NCI-H1436 (cell line): ENCODE measurements at regions not wholly inside any gene's neighbourhood (a gene's known extent, or its start where the extent isn't known, plus 50 kb on each side); places are given as distances from the start of the nearest gene placed in this dataset.
"Not testable (repeated sequence)": the region's sequence is repeated elsewhere in the genome, so short reads cannot be mapped to it uniquely, and the experiment has no call there.

Source experiments
- DNase-seq: peaks from one replicate; lab custom pipeline; 2025; lab: John Stamatoyannopoulos, UW

DNA sequence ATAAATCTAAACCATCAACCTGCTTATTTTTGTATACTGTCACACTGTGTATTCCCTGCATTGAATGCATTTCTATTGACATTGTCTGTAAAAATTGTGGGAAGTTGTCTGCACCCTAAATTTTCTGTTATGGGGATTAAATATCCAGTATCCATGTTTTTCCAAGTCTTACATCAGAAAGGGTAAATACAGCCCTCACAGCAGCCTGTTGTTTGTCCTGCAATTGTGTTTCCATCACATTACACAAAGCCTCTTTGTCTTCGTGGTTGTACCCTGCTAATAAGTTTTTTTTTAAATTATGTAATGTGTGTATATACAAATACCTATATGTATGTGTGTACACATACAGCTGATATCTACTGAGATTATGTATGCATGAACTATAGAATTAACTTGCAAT is 109.2 kb upstream of the PTPN20 start:
- DNase-seq, result not testable (repeated sequence)

DNA sequence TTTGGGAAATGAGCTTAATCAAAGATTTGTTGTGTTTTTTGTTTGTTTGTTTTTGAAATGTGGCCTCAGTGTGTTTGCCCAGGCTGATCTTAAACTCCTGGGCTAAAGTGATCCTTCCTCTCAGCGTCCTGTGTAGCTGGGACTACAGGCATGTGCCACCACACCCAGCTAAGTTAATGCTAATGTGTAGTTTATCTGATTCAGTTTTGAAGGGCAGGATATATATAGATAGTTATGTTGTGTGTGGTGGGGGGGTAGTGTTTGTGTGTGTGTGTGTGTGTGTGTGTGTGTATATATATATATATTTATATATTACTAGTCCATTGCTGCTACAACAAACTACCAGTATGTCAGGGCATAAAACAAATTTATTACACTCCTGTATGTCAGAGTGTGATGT is 108.1 kb upstream of the PTPN20 start:
- DNase-seq, result not testable (repeated sequence)

DNA sequence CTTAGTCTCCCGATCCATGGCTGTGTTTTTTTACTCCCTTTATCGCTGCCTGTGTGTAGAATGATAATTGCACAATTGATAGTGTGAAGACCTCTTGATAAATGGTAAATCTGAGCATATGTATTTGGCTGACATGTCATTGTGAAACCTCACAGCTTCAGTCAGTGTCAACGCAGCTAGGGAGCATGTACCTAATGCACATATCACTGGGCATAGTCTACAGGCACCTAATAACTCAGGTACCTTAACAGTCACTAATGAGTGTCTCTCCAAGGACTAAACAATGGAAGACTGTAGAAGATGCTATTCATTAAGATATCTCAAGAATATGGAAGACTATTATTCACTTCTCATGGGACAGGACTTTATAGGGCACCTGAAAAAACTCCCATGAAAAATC is 101.0 kb upstream of the PTPN20 start:
- not testable (repeated sequence) for DNase-seq

DNA sequence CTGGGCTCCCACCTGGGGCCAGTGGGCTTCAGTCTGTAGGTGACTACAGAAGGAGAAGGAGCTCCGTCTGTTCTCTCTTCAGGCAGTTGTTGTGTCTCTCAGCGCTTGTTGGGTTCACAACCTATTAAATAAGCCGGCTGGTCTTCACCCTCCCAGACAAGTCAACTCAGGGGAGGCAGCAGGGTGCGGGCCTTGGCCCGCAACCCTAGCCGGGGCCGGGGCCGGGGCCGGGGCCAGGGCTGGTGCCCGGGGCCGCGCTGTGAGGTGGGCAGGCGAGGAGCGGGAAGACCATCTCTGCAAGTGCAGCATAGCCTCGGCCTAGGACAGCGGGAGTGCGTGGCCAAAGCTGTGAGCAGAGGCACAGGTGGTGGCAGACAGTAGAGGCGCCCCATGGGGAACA is 95.1 kb upstream of the PTPN20 start:
- not testable (repeated sequence) for DNase-seq

- DNase-seq, result not testable (repeated sequence)
These were observed 70.7 kb upstream of the PTPN20 start for GRCh38 chr10:46840393-46841050.

DNA sequence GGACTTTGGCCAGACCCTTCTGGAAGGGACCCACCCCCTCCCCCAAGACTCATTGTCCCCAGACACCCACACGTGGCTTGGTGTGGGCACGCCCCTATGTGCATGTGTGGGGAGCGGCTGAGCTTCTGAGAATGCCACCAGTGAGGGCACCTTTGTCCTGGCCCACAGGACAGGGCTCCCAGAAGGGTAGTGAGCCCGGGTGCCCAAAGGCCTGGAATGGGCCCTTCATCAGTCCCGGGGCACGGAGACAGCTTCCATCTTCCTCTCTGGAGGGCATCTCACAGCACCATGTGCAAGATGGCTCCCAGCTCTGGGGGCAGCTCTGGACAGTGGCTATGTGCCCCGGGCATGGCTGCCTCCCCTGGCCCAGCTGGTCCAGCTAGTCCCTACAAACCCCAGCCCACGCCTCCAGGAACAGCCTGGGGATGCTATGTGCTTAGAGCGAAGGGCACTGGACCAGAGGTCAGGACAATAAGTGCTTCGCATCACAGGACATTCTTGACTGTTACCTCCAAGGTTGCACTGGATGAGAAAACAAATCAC is 70.1 kb upstream of the PTPN20 start:
- not testable (repeated sequence) for DNase-seq

DNA sequence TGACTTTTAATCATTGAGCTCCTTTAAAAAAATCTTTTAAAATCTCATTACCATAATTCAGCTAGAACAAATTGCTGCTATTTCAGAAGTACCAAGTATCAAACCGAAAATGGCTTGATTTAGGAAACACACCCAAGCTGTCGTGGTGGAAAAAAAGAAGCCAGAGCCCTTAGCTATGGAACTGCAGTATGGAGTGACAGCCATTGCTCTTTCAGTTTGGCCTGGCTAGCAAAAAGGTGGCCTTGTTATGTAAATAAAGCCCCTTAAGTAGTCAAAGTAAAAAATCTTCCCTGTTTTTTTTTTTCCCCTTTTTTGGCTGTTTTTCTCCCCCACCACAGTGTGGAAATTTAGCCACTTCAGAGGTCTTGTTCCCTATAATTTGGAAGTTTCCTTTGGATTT is 66.0 kb upstream of the PTPN20 start:
- not testable (repeated sequence) for DNase-seq

DNA sequence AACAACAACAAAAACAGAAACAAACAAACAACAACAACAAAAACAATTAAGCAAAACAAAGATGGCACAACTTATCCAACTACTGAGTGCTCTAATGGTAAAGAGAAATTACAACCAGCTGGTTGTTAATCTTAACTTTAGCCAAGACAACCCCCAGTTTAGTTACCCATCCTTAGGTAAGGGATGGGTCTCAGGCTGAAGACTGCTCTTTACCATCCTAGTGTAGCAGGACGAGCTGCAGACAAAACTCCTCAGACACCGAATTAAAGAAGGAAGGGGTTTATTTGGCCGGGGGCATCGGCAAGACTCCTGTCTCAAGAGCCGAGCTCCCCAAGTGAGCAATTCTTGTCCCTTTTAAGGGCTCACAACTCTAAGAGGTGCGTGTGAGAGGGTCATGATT is 65.6 kb upstream of the PTPN20 start:
- not testable (repeated sequence) for DNase-seq

DNA sequence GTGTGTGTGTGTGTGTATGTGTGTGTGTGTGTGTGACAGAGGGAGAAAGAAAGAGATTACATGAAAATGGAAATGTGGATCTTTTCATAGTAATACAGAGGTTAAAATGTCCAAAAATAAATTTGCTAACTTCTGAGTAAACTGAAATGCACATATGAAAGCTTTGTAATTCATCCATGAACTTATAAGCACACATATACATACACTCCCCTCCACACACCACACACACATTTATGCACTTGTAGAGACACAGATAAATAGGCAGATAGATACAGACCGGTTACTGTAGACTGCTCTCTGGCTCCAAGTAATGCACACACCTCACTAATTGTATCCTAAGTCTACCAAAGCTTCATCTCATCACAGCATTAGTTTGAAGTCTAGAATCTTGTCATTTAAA is 50.5 kb upstream of the PTPN20 start:
- DNase-seq, result not testable (repeated sequence)
